22Rv1 (cell line): ENCODE measurements at regions not wholly inside any gene's neighbourhood (a gene's known extent, or its start where the extent isn't known, plus 50 kb on each side); places are given as distances from the start of the nearest gene placed in this dataset.

ENCODE experiments used
- CTCF ChIP-seq: fragments of 450-650 bp; IDR thresholded peaks from 2 replicates; pipeline ENCODE4 v1.5.1; 2017; ENCODE audit warnings: mild to moderate bottlenecking
- ZFX ChIP-seq: fragments of 450-650 bp; IDR thresholded peaks from 2 replicates; pipeline ENCODE4 v1.6.1; 2017; ENCODE audit warnings: antibody characterized with exemption, borderline replicate concordance

DNA sequence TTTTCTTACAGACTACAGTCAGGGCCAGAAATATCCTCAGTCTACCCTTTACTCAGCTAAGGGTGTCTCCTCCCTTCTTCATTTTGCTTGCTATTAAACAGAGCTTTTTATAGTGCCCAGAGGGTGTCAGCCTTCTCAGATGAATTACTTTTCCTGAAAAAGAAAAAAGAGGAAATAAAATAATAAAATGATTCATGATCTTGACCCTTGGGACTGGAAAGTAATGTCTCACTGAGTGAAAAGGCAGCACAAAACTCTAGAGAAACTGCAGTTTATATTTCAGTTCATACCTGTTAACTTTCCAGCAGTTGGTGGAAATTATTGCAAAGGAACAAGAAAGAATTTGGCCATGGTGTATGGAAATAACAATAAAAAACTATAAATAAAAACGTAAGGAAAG is 170.6 kb downstream of the IBTK start:
- TF ChIP-seq CTCF (no peak), ZFX (no peak)
